ENCODE measurements at regions not wholly inside any gene's neighbourhood (a gene's known extent, or its start where the extent isn't known, plus 50 kb on each side); places are given as distances from the start of the nearest gene placed in this dataset.
"Not testable (repeated sequence)": the region's sequence is repeated elsewhere in the genome, so short reads cannot be mapped to it uniquely, and the experiment has no call there.

DNA sequence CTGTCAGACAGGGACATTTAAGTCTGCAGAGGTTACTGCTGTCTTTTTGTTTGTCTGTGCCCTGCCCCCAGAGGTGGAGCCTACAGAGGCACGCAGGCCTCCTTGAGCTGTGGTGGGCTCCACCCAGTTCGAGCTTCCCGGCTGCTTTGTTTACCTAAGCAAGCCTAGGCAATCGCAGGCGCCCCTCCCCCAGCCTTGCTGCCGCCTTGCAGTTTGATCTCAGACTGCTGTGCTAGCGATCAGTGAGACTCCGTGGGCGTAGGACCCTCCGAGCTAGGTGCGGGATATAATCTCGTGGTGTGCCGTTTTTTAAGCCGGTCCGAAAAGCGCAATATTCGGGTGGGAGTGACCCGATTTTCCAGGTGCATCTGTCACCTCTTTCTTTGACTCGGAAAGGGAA is 193.9 kb downstream of the RMST start:
- H3K36me3 ChIP-seq (ENCODE audit: control insufficient read depth in 2 of 2, insufficient read depth in 2 of 2, low read length in 1 of 2); intact Hi-C loops (cut with micrococcal nuclease; ENCODE audit: unreplicated experiment); H3K4me1 ChIP-seq (ENCODE audit: control insufficient read depth, insufficient read depth, low read length); H3K27me3 ChIP-seq (replicated peaks in 1 of 2; ENCODE audit: control insufficient read depth in 2 of 2, insufficient read depth in 2 of 2, low read length in 1 of 2); DNase-seq (ENCODE audit: low read depth, low spot score); H2AFZ ChIP-seq (ENCODE audit: control insufficient read depth, low read depth, low read length); FAIRE-seq; H3K4me2 ChIP-seq (ENCODE audit: control insufficient read depth, insufficient read depth); H3K4me3 ChIP-seq; in situ Hi-C loops (cut with MboI); H4K20me1 ChIP-seq (ENCODE audit: control insufficient read depth, insufficient read depth); RAD21 ChIA-PET (ENCODE audit: unreplicated experiment); BruUV-seq (replicated peaks); H3K9me3 ChIP-seq (replicated peaks; ENCODE audit: control insufficient read depth, insufficient read depth, low read length); H3K27ac ChIP-seq (ENCODE audit: control insufficient read depth, insufficient read depth); CTCF ChIA-PET; SMC1A ChIA-PET (ENCODE audit: uncharacterized antibody, unreplicated experiment); H3K79me2 ChIP-seq (ENCODE audit: control insufficient read depth, insufficient read depth, low read length); ATAC-seq; POLR2A ChIA-PET; H3K9ac ChIP-seq (ENCODE audit: control insufficient read depth, insufficient read depth, low read length): not testable (repeated sequence)
- WGBS (ENCODE audit: insufficient coverage, insufficient replicate concordance, low lambda C conversion rate, missing lambda C conversion rate): 60% methylated on average over 16 of the region's 19 CpGs

GRCh38 chr12:97659117-97659880 is 196.7 kb downstream of the RMST start:
- no peaks in the 10 kb centered on the region for H3K4me1 ChIP-seq (ENCODE audit: control insufficient read depth, insufficient read depth, low read length)
- H3K27me3 ChIP-seq (replicated peaks in 1 of 2; ENCODE audit: control insufficient read depth in 2 of 2, insufficient read depth in 2 of 2, low read length in 1 of 2): no peaks in the 10 kb centered on the region
- H3K79me2 ChIP-seq (ENCODE audit: control insufficient read depth, insufficient read depth, low read length): no peaks in the 10 kb centered on the region
- no peaks in the 10 kb centered on the region for H3K9me3 ChIP-seq (replicated peaks; ENCODE audit: control insufficient read depth, insufficient read depth, low read length)
- 25% methylated on average over 3 of the region's 3 CpGs for WGBS (ENCODE audit: insufficient coverage, insufficient replicate concordance, low lambda C conversion rate, missing lambda C conversion rate)
- H3K27ac ChIP-seq (ENCODE audit: control insufficient read depth, insufficient read depth): no peak overlapping the region
- ChIA-PET SMC1A (ENCODE audit: uncharacterized antibody, unreplicated experiment) (no interaction called here), POLR2A (no interaction called here), RAD21 (ENCODE audit: unreplicated experiment) (no interaction called here), CTCF (no interaction called here)
- ATAC-seq: no peak
- no peak overlapping the region for H3K9ac ChIP-seq (ENCODE audit: control insufficient read depth, insufficient read depth, low read length)
- H4K20me1 ChIP-seq (ENCODE audit: control insufficient read depth, insufficient read depth): no peaks in the 10 kb centered on the region
- intact Hi-C loops (cut with micrococcal nuclease; ENCODE audit: unreplicated experiment) (no loop called here), in situ Hi-C loops (cut with MboI) (no loop called here)
- H3K36me3 ChIP-seq (ENCODE audit: control insufficient read depth in 2 of 2, insufficient read depth in 2 of 2, low read length in 1 of 2): no peaks in the 10 kb centered on the region
- TF ChIP-seq, protein P1, sequence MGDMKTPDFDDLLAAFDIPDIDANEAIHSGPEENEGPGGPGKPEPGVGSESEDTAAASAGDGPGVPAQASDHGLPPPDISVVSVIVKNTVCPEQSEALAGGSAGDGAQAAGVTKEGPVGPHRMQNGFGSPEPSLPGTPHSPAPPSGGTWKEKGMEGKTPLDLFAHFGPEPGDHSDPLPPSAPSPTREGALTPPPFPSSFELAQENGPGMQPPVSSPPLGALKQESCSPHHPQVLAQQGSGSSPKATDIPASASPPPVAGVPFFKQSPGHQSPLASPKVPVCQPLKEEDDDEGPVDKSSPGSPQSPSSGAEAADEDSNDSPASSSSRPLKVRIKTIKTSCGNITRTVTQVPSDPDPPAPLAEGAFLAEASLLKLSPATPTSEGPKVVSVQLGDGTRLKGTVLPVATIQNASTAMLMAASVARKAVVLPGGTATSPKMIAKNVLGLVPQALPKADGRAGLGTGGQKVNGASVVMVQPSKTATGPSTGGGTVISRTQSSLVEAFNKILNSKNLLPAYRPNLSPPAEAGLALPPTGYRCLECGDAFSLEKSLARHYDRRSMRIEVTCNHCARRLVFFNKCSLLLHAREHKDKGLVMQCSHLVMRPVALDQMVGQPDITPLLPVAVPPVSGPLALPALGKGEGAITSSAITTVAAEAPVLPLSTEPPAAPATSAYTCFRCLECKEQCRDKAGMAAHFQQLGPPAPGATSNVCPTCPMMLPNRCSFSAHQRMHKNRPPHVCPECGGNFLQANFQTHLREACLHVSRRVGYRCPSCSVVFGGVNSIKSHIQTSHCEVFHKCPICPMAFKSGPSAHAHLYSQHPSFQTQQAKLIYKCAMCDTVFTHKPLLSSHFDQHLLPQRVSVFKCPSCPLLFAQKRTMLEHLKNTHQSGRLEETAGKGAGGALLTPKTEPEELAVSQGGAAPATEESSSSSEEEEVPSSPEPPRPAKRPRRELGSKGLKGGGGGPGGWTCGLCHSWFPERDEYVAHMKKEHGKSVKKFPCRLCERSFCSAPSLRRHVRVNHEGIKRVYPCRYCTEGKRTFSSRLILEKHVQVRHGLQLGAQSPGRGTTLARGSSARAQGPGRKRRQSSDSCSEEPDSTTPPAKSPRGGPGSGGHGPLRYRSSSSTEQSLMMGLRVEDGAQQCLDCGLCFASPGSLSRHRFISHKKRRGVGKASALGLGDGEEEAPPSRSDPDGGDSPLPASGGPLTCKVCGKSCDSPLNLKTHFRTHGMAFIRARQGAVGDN (IDR thresholded peaks at IDR 0.05): no peak
- peak in 1 of 2 experiments; percentile 13; a peak in 1 of 4 replicates for TF ChIP-seq BHLHE40 (IDR thresholded peaks at IDR 0.05; ENCODE audit: borderline replicate concordance in 1 of 2, low read depth in 2 of 2, low read length in 1 of 2)
- H3K4me3 ChIP-seq: no peak overlapping the region
- H2AFZ ChIP-seq (ENCODE audit: control insufficient read depth, low read depth, low read length): no peak overlapping the region
- no TSS peak for BruUV-seq (replicated peaks)
- no peak for DNase-seq (ENCODE audit: low read depth, low spot score)
- FAIRE-seq: no peak
- H3K4me2 ChIP-seq (ENCODE audit: control insufficient read depth, insufficient read depth): no peak overlapping the region
